Occipital lobe (tissue), 1 donor: ENCODE measurements at regions not wholly inside any gene's neighbourhood (a gene's known extent, or its start where the extent isn't known, plus 50 kb on each side); places are given as distances from the start of the nearest gene placed in this dataset.

Experiments
- DNase-seq: peaks from one replicate; lab custom pipeline; 2025; lab: John Stamatoyannopoulos, UW

GRCh38 chr2:60104514-60105505 is 448.6 kb downstream of the BCL11A start:
- no peak for DNase-seq

GRCh38 chr2:60100034-60100433 is 453.4 kb downstream of the BCL11A start:
- DNase-seq = no peak

- DNase-seq = no peak
Observed at GRCh38 chr2:60098996-60099395, 454.5 kb downstream of the BCL11A start.

- peak; percentile 16 for DNase-seq
Observed at GRCh38 chr2:60097298-60097697, 456.2 kb downstream of the BCL11A start.

- DNase-seq = no peak
Observed at GRCh38 chr2:60096556-60096955, 456.9 kb downstream of the BCL11A start.

- DNase-seq = no peak
Observed at GRCh38 chr2:60095903-60096302, 457.6 kb downstream of the BCL11A start.

- DNase-seq = no peak
Observed at GRCh38 chr2:60095202-60095815, 458.1 kb downstream of the BCL11A start.

- DNase-seq = no peak
Observed at GRCh38 chr2:60094450-60094929, 459.0 kb downstream of the BCL11A start.

GRCh38 chr2:60092781-60093180 is 460.7 kb downstream of the BCL11A start:
- no peak for DNase-seq

GRCh38 chr2:60091894-60092293 is 461.6 kb downstream of the BCL11A start:
- no peak for DNase-seq

- no peak for DNase-seq
Observed at GRCh38 chr2:60091266-60091665, 462.2 kb downstream of the BCL11A start.

- DNase-seq = no peak
Observed at GRCh38 chr2:60079562-60079961, 473.9 kb downstream of the BCL11A start.

- no peak for DNase-seq
Observed at GRCh38 chr2:60075048-60075447, 478.4 kb downstream of the BCL11A start.

- DNase-seq = no peak
Observed at GRCh38 chr2:60073201-60073600, 480.3 kb downstream of the BCL11A start.

GRCh38 chr2:60072609-60073008 is 480.8 kb downstream of the BCL11A start:
- DNase-seq = no peak

GRCh38 chr2:60071490-60071831 is 482.0 kb downstream of the BCL11A start:
- DNase-seq = no peak

- no peak for DNase-seq
Observed at GRCh38 chr2:60070736-60071489, 482.5 kb downstream of the BCL11A start.

- DNase-seq = peak; percentile 29
Observed at GRCh38 chr2:60070196-60070595, 483.3 kb downstream of the BCL11A start.

- no peak for DNase-seq
Observed at GRCh38 chr2:60068755-60069154, 484.7 kb downstream of the BCL11A start.

GRCh38 chr2:60067006-60067405 is 486.4 kb downstream of the BCL11A start:
- DNase-seq = no peak

GRCh38 chr2:60066096-60066839 is 487.2 kb downstream of the BCL11A start:
- no peak for DNase-seq
